ENCODE measurements at regions not wholly inside any gene's neighbourhood (a gene's known extent, or its start where the extent isn't known, plus 50 kb on each side); places are given as distances from the start of the nearest gene placed in this dataset.

DNA sequence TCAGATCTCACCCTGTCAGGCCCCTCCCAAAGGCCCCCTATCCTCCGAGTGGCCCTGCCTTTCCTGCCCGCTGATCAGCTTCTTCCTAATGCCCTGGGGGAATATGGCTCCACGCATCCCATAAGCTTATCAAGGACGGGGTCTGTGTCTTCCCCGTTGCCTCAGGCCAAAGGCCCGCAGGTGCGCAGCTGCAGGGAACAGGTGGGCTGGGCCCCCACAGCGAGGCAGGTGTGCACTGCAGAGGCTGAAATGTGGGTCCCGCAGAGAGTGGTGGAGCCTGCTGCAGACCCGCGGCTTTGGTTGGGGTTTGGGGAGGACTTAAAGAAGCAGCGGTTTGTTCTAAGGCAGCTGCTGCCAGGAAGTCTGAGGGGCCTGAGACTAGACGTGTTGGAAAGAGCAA lies 220.8 kb upstream of the TCERG1L start:
- TF ChIP-seq EP300 (IDR thresholded peaks at IDR 0.05): no peak
- TF ChIP-seq POLR2AphosphoS5 (IDR thresholded peaks at IDR 0.05): no peak
- TF ChIP-seq, protein P1, sequence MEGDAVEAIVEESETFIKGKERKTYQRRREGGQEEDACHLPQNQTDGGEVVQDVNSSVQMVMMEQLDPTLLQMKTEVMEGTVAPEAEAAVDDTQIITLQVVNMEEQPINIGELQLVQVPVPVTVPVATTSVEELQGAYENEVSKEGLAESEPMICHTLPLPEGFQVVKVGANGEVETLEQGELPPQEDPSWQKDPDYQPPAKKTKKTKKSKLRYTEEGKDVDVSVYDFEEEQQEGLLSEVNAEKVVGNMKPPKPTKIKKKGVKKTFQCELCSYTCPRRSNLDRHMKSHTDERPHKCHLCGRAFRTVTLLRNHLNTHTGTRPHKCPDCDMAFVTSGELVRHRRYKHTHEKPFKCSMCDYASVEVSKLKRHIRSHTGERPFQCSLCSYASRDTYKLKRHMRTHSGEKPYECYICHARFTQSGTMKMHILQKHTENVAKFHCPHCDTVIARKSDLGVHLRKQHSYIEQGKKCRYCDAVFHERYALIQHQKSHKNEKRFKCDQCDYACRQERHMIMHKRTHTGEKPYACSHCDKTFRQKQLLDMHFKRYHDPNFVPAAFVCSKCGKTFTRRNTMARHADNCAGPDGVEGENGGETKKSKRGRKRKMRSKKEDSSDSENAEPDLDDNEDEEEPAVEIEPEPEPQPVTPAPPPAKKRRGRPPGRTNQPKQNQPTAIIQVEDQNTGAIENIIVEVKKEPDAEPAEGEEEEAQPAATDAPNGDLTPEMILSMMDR (IDR thresholded peaks at IDR 0.05): no peak

Measured in gastroesophageal sphincter (tissue), 3 donors.